Stimulated activated memory B cell treated with anti-CD40 and anti-IgM and Interleukin-4, amounts not matched to agents 10 μg/mL and 1 μg/mL and 100 μg/mL, for 72 hours (primary cell): ENCODE measurements at regions not wholly inside any gene's neighbourhood (a gene's known extent, or its start where the extent isn't known, plus 50 kb on each side); places are given as distances from the start of the nearest gene placed in this dataset.
"Not testable (repeated sequence)": the region's sequence is repeated elsewhere in the genome, so short reads cannot be mapped to it uniquely, and the experiment has no call there.

Experiments
- ATAC-seq: fragments of 150-1000 bp; cut with Tn5 transposase; 2 replicates; pipeline ENCODE4 v1.10.0; 2021
- H3K27ac Mint-ChIP-seq: one replicate; pipeline ENCODE4 v1.8.0; 2022; ENCODE audit warnings: mild to moderate bottlenecking, mixed read lengths
- H3K27me3 Mint-ChIP-seq: one replicate; pipeline ENCODE4 v1.8.0; 2022; ENCODE audit warnings: mixed read lengths
- H3K36me3 Mint-ChIP-seq: one replicate; pipeline ENCODE4 v1.8.0; 2022; ENCODE audit warnings: mixed read lengths
- H3K4me1 Mint-ChIP-seq: one replicate; pipeline ENCODE4 v1.8.0; 2022; ENCODE audit warnings: mixed read lengths
- H3K4me3 Mint-ChIP-seq: one replicate; pipeline ENCODE4 v1.8.0; 2022; ENCODE audit warnings: mild to moderate bottlenecking, moderate library complexity, mixed read lengths
- H3K9me3 Mint-ChIP-seq: one replicate; pipeline ENCODE4 v1.8.0; 2022; ENCODE audit warnings: mixed read lengths

DNA sequence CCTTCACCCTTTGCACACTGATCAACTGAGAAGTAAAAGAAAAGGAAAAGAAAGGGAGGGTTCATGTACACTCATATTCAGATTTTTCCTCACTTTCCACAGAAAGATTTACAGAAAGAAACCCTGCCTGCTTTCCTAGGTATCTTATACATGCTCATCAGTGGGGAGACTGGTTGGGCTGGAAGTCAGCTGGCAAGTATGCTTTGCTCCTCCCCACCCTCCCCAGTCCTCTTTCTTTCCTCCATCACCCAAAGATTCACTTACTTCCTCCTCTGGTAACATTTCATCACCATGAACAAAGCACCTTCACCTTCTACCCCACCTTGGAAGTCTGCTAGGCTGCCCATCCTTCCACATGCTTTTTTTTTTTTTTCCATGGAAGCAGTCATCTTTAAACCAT is 153.2 kb upstream of the NRBF2 start:
- no peak for ATAC-seq
- Mint-ChIP-seq H3K27me3 (no peaks in the 10 kb centered on the region), H3K4me3 (no peak overlapping the region), H3K9me3 (peaks cover 10% of the 10 kb centered on the region), H3K4me1 (no peaks in the 10 kb centered on the region), H3K36me3 (peaks cover 6% of the 10 kb centered on the region), H3K27ac (no peak overlapping the region)

GRCh38 chr10:62978482-62978881 is 154.6 kb upstream of the NRBF2 start:
- ATAC-seq: no peak
- Mint-ChIP-seq H3K27ac (no peak overlapping the region), H3K9me3 (peaks cover 12% of the 10 kb centered on the region)

DNA sequence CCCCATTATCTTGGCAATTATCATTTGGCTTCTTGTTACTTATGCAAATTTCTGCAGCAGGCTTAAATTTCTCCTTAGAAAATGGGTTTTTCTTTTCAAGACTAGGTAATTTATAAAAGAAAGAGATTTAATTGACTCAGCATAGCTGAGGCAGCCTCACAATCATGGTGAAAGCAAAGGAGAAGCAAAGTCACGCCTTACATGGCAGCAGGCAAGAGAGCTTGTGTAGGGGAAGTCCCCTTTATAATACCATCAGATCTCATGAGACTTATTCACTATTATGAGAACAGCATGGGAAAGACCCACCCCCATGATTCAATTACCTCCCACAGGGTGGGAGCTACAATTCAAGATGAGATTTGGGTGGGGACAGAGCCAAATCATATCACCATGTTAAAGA is 158.3 kb upstream of the NRBF2 start:
- H3K4me1 Mint-ChIP-seq, ATAC-seq: not testable (repeated sequence)

More at GRCh38 chr10:62978482-62978881, 154.6 kb upstream of the NRBF2 start:
- no peaks in the 10 kb centered on the region for H3K4me1 Mint-ChIP-seq
- no peak overlapping the region for H3K4me3 Mint-ChIP-seq
- H3K36me3 Mint-ChIP-seq: peaks cover 8% of the 10 kb centered on the region
- H3K27me3 Mint-ChIP-seq: no peaks in the 10 kb centered on the region

DNA sequence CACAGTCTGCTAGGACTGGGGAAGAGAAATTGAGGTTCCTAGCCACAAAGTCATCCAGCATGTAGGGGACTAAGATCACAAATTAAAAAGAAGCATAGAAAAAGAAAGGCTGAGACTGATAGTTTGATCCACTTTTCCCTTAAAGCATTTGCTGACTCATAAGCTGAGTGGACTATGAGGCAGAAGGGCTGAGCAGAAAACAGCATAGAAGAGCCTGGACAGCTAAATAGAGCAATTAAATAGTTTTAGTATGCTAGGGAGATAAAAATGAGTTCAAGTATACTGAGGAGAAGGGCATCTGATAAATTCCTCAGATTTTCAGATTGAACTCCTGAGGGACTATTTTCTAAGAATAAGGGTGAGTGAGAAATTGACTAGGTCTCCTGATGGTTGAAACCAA is 155.9 kb upstream of the EGR2 start:
- Mint-ChIP-seq H3K27ac (no peak overlapping the region), H3K4me3 (no peak overlapping the region), H3K36me3 (peaks cover 19% of the 10 kb centered on the region), H3K27me3 (peaks cover 22% of the 10 kb centered on the region), H3K4me1 (no peaks in the 10 kb centered on the region), H3K9me3 (peaks cover 18% of the 10 kb centered on the region)
- no peak for ATAC-seq

More for the DNA sequence above, 158.3 kb upstream of the NRBF2 start:
- Mint-ChIP-seq H3K36me3 (peaks cover 19% of the 10 kb centered on the region), H3K9me3 (peaks cover 21% of the 10 kb centered on the region)
- H3K27ac Mint-ChIP-seq, H3K27me3 Mint-ChIP-seq, H3K4me3 Mint-ChIP-seq: not testable (repeated sequence)

- Mint-ChIP-seq H3K36me3 (no peaks in the 10 kb centered on the region), H3K27ac (no peak overlapping the region), H3K27me3 (peaks cover 12% of the 10 kb centered on the region), H3K4me3 (no peak overlapping the region), H3K9me3 (peaks cover 2% of the 10 kb centered on the region), H3K4me1 (no peaks in the 10 kb centered on the region)
- ATAC-seq: no peak
Measured at GRCh38 chr10:62964026-62964425, 147.9 kb upstream of the EGR2 start.

GRCh38 chr10:62961951-62962523 is 145.9 kb upstream of the EGR2 start:
- H3K27ac Mint-ChIP-seq: no peak overlapping the region
- no peak overlapping the region for H3K4me3 Mint-ChIP-seq
- H3K9me3 Mint-ChIP-seq: peaks cover 2% of the 10 kb centered on the region
- no peaks in the 10 kb centered on the region for H3K36me3 Mint-ChIP-seq
- peak; percentile 43 for ATAC-seq
- H3K4me1 Mint-ChIP-seq: no peaks in the 10 kb centered on the region
- peaks cover 9% of the 10 kb centered on the region for H3K27me3 Mint-ChIP-seq

DNA sequence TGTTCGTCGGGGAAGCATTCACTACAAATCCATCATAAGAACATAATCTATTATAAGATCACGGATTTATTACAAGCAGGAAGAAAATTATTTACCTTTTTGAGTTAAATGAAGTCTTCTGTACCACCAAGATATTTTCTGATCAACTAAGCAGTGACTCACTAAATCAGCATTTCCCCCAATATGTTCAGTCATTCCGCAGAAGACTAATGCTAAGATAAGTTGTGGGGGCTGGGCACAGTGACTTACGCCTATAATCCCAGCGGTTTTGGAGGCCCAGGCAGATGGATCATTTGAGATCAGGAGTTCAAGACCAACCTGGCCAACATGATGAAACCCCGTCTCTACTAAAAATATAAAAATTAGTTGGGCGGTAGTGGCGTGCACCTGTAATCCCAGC is 144.2 kb upstream of the EGR2 start:
- H3K9me3 Mint-ChIP-seq: peaks cover 2% of the 10 kb centered on the region
- no peak overlapping the region for H3K27ac Mint-ChIP-seq
- H3K36me3 Mint-ChIP-seq: no peaks in the 10 kb centered on the region
- H3K27me3 Mint-ChIP-seq: peaks cover 9% of the 10 kb centered on the region
- H3K4me3 Mint-ChIP-seq: no peak overlapping the region
- no peak for ATAC-seq
- H3K4me1 Mint-ChIP-seq: no peaks in the 10 kb centered on the region

DNA sequence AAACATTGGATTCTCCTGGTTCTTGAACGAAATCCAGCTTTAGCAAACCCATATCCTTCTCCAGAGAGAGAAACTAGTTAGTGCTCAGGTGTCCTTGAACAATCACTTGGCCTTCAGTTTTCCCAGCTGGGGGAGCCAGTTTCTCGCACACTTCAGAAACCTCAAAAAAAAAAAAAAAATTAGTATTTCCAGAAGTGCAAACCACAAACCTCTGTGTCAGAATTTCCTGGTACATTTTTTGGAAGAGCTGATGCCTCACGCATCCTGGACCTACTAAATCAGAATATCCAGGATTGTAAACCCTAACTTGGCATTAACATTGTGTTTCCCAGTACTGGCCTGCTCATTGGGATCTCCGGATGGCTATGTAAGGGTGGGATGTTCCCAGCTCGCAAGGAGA is 143.4 kb upstream of the EGR2 start:
- Mint-ChIP-seq H3K27me3 (peaks cover 9% of the 10 kb centered on the region), H3K4me1 (no peaks in the 10 kb centered on the region), H3K9me3 (peaks cover 2% of the 10 kb centered on the region), H3K27ac (no peak overlapping the region), H3K36me3 (no peaks in the 10 kb centered on the region), H3K4me3 (no peak overlapping the region)
- ATAC-seq: no peak

- Mint-ChIP-seq H3K9me3 (peaks cover under 1% of the 10 kb centered on the region), H3K27me3 (peaks cover 9% of the 10 kb centered on the region)
Measured at GRCh38 chr10:62958980-62959379, 142.8 kb upstream of the EGR2 start.

GRCh38 chr10:62946278-62946677 is 130.1 kb upstream of the EGR2 start:
- ATAC-seq: no peak
- no peak overlapping the region for H3K27ac Mint-ChIP-seq
- H3K36me3 Mint-ChIP-seq: no peaks in the 10 kb centered on the region
- peaks cover 3% of the 10 kb centered on the region for H3K9me3 Mint-ChIP-seq
- H3K27me3 Mint-ChIP-seq: peaks cover 9% of the 10 kb centered on the region
- no peak overlapping the region for H3K4me3 Mint-ChIP-seq
- H3K4me1 Mint-ChIP-seq: no peaks in the 10 kb centered on the region

More at GRCh38 chr10:62958980-62959379, 142.8 kb upstream of the EGR2 start:
- no peak for ATAC-seq
- H3K4me1 Mint-ChIP-seq: no peaks in the 10 kb centered on the region
- H3K27ac Mint-ChIP-seq: no peak overlapping the region
- H3K4me3 Mint-ChIP-seq: no peak overlapping the region
- H3K36me3 Mint-ChIP-seq: no peaks in the 10 kb centered on the region

DNA sequence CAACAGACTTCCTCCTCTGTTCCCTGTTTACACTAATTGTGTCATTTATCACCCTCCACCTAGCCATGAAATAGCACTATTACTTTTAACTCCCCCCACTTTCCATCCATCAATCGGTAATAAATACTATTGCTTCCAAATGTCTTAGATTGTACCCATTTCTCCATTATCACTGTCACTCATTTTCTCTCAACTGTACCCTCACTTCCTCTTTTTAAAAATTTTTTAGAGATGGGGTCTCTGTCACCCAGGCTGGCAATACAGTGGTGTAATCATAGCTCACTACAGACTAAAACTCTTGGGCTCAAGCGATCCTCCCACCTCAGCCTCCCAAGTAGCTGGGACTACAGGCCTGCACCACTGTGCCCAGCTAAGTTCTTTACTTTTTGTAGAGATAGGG is 123.5 kb upstream of the EGR2 start:
- no peak overlapping the region for H3K27ac Mint-ChIP-seq
- H3K36me3 Mint-ChIP-seq: no peaks in the 10 kb centered on the region
- H3K27me3 Mint-ChIP-seq: peaks cover 19% of the 10 kb centered on the region
- ATAC-seq: no peak
- no peaks in the 10 kb centered on the region for H3K9me3 Mint-ChIP-seq
- H3K4me3 Mint-ChIP-seq: no peak overlapping the region
- peaks cover 6% of the 10 kb centered on the region for H3K4me1 Mint-ChIP-seq

GRCh38 chr10:62938672-62939071 is 122.5 kb upstream of the EGR2 start:
- ATAC-seq: no peak
- no peak overlapping the region for H3K27ac Mint-ChIP-seq
- H3K36me3 Mint-ChIP-seq: no peaks in the 10 kb centered on the region
- peaks cover 30% of the 10 kb centered on the region for H3K27me3 Mint-ChIP-seq
- H3K4me1 Mint-ChIP-seq: peaks cover 6% of the 10 kb centered on the region
- no peaks in the 10 kb centered on the region for H3K9me3 Mint-ChIP-seq
- H3K4me3 Mint-ChIP-seq: no peak overlapping the region

DNA sequence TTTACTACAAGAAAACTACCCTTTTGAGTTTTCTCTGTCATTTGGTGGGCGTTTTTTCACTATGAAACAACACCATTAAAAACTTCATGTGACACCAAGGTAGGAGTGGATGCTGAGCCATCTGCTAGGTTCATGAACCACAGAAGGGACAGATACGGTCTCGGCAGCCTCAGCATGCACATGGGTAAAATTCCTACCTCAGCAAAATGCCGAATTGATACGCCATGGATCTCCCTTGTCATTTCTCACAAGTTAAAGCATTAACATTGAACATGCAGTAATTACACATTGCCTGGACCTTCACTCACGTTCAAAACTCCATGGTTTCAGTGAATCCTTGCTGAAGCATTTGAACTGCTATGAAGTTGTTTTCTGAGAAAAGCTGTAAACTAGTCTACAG is 121.5 kb upstream of the EGR2 start:
- Mint-ChIP-seq H3K27ac (no peak overlapping the region), H3K36me3 (no peaks in the 10 kb centered on the region), H3K4me1 (peaks cover 6% of the 10 kb centered on the region), H3K4me3 (no peak overlapping the region), H3K27me3 (peaks cover 39% of the 10 kb centered on the region), H3K9me3 (no peaks in the 10 kb centered on the region)
- no peak for ATAC-seq

GRCh38 chr10:62935022-62935421 is 118.9 kb upstream of the EGR2 start:
- peak overlapping the region; percentile 44 for H3K27ac Mint-ChIP-seq
- no peak for ATAC-seq
- peaks cover 39% of the 10 kb centered on the region for H3K27me3 Mint-ChIP-seq
- no peaks in the 10 kb centered on the region for H3K4me1 Mint-ChIP-seq
- H3K9me3 Mint-ChIP-seq: no peaks in the 10 kb centered on the region
- H3K36me3 Mint-ChIP-seq: no peaks in the 10 kb centered on the region
- no peak overlapping the region for H3K4me3 Mint-ChIP-seq

- no peak for ATAC-seq
- H3K27me3 Mint-ChIP-seq: peaks cover 32% of the 10 kb centered on the region
- H3K36me3 Mint-ChIP-seq: no peaks in the 10 kb centered on the region
- peaks cover under 1% of the 10 kb centered on the region for H3K9me3 Mint-ChIP-seq
- no peak overlapping the region for H3K4me3 Mint-ChIP-seq
- H3K4me1 Mint-ChIP-seq: no peaks in the 10 kb centered on the region
- peak overlapping the region; percentile 44 for H3K27ac Mint-ChIP-seq
Measured at GRCh38 chr10:62934258-62934657, 118.1 kb upstream of the EGR2 start.

DNA sequence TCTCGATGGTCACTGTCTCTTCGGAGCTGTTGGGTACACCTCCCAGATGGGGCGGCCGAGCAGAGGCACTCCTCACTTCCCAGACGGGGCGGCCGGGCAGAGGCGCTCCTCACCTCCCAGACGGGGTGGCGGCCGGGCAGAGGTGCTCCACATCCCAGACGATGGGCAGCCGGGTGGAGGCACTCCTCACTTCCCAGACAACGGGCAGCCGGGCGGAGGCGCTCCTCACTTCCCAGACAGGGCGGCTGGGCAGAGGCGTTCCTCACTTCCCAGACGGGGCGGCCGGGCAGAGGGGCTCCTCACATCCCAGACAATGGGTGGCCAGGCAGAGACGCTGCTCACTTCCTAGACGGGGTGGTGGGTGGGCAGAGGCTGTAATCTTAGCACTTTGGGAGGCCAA is 112.6 kb upstream of the EGR2 start:
- ATAC-seq, H3K36me3 Mint-ChIP-seq, H3K9me3 Mint-ChIP-seq, H3K4me1 Mint-ChIP-seq, H3K27ac Mint-ChIP-seq, H3K4me3 Mint-ChIP-seq: not testable (repeated sequence)
- peaks cover 10% of the 10 kb centered on the region for H3K27me3 Mint-ChIP-seq

DNA sequence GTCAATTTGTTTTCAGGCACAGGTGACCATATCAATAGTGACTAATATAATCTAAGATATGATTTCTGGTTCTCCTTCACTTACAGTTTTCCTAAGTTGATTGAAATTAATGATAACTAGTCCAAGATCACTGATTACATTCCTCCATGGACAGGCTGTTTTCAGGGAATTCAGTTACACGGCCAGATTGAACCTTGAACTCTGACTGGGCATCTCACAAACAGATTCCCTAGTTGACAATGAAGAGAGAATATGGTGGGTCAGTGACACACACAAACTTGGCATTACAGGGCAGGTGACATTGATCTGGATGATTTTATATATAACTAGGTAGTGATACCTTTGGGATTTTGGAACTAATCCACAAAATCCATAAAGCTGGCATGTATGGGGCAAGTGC is 110.2 kb upstream of the EGR2 start:
- ATAC-seq: no peak
- no peak overlapping the region for H3K4me3 Mint-ChIP-seq
- H3K27ac Mint-ChIP-seq: no peak overlapping the region

More for the DNA sequence above, 110.2 kb upstream of the EGR2 start:
- Mint-ChIP-seq H3K4me1 (no peaks in the 10 kb centered on the region), H3K27me3 (no peaks in the 10 kb centered on the region), H3K9me3 (peaks cover 7% of the 10 kb centered on the region), H3K36me3 (no peaks in the 10 kb centered on the region)
